ENCODE measurements at regions not wholly inside any gene's neighbourhood (a gene's known extent, or its start where the extent isn't known, plus 50 kb on each side); places are given as distances from the start of the nearest gene placed in this dataset.

DNA sequence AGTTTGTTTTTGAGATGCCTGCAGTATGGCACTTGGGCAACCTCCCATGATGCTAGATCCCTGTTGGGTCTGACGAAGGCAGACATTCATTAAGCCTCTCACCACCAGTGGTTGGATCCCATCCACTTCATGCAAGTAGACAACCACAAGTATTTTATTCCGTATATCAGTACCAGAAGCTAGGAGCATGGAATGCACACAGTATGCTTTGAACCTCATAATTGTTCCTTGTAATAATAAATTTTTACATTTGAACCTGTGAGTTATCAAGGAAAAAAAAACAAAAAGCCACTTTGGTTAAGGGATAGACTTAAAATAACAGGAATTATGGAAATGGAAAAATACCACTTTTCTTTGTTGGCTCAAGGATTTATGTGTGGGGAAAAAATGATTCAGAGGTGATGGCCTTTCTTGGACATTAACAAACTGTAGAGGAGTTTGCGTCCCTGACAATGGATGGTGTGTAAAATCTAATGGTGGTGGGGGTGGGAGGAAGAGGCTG, 107.1 kb upstream of the KCNJ16 start:
- H3K4me1 ChIP-seq: no peaks in the 10 kb centered on the region
- no peaks in the 10 kb centered on the region for H3K36me3 ChIP-seq (ENCODE audit: insufficient read depth in 1 of 2, low read depth in 1 of 2)
- H3K9me3 ChIP-seq: no peaks in the 10 kb centered on the region
- TF ChIP-seq, protein P1, sequence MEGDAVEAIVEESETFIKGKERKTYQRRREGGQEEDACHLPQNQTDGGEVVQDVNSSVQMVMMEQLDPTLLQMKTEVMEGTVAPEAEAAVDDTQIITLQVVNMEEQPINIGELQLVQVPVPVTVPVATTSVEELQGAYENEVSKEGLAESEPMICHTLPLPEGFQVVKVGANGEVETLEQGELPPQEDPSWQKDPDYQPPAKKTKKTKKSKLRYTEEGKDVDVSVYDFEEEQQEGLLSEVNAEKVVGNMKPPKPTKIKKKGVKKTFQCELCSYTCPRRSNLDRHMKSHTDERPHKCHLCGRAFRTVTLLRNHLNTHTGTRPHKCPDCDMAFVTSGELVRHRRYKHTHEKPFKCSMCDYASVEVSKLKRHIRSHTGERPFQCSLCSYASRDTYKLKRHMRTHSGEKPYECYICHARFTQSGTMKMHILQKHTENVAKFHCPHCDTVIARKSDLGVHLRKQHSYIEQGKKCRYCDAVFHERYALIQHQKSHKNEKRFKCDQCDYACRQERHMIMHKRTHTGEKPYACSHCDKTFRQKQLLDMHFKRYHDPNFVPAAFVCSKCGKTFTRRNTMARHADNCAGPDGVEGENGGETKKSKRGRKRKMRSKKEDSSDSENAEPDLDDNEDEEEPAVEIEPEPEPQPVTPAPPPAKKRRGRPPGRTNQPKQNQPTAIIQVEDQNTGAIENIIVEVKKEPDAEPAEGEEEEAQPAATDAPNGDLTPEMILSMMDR (IDR thresholded peaks at IDR 0.05): no peak
- ATAC-seq (no peak), DNase-seq (no peak)
- intact Hi-C loops (cut with DNase I): no loop called here
- H3K4me3 ChIP-seq: no peak overlapping the region
- no peaks in the 10 kb centered on the region for H3K27me3 ChIP-seq (ENCODE audit: insufficient read depth in 3 of 3, low read length in 2 of 3)
- H3K27ac ChIP-seq: no peak overlapping the region
- 70 to 81% (median 71%) methylated on average over 3 of the region's 3 CpGs for WGBS, 3 donors

DNA sequence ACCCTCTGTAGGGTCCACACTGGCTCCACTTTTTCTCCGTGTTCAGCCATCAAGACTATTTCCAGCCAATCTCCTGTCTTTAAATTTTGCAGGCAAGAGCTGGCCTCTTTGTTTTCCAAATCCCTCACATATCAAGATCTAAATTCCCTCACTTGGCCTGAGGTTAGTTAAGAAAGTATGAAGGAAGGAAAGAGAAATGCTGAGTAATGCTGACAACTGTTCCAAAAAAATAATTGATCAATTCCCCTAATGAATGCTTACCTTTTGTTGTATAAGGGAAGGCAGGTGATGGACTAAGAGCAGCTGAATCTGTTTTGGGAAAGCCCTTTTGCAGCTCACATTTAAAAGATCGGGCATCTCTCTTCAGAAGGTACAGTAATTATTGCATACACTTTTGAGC, 105.1 kb upstream of the KCNJ16 start:
- H3K27me3 ChIP-seq (ENCODE audit: insufficient read depth in 3 of 3, low read length in 2 of 3): no peaks in the 10 kb centered on the region
- no peak overlapping the region for H3K4me3 ChIP-seq
- TF ChIP-seq, protein P1 (IDR thresholded peaks at IDR 0.05): no peak
- WGBS, 3 donors: 71 to 90% (median 89%) methylated on average over 2 of the region's 2 CpGs
- peaks cover 8% of the 10 kb centered on the region for H3K9me3 ChIP-seq
- ATAC-seq (no peak), DNase-seq (no peak)
- no peak overlapping the region for H3K27ac ChIP-seq
- no peaks in the 10 kb centered on the region for H3K36me3 ChIP-seq (ENCODE audit: insufficient read depth in 1 of 2, low read depth in 1 of 2)
- no peaks in the 10 kb centered on the region for H3K4me1 ChIP-seq
- intact Hi-C loops (cut with DNase I): no loop called here

DNA sequence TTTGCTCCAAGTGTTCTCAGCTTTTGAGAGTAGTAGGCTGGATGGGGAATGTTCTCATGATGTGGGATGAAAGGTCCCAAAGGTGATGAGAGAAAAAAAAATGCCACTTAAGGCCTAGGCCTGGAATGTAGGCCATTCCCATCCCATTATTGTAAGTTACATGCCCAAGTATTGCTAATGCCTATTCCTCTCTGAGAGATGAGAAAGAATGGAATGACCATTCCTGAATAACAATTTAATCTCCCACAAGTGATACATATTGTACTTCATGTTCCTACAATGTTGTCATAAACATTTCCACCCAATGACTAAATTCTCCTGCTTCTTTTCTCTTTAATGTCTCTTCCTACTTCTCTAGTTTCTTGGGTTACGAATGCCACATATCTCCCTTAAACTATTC, 102.8 kb upstream of the KCNJ16 start:
- 97 to 100% (median 97%) methylated on average over 1 of the region's 1 CpG for WGBS, 3 donors
- Histone ChIP-seq H3K9me3 (peaks cover 8% of the 10 kb centered on the region), H3K4me1 (no peaks in the 10 kb centered on the region), H3K4me3 (no peak overlapping the region), H3K27ac (no peak overlapping the region), H3K36me3 (ENCODE audit: insufficient read depth in 1 of 2, low read depth in 1 of 2) (no peaks in the 10 kb centered on the region), H3K27me3 (ENCODE audit: insufficient read depth in 3 of 3, low read length in 2 of 3) (no peaks in the 10 kb centered on the region)
- ATAC-seq (no peak), DNase-seq (no peak)
- intact Hi-C loops (cut with DNase I): no loop called here
- TF ChIP-seq, protein P1 (IDR thresholded peaks at IDR 0.05): no peak

DNA sequence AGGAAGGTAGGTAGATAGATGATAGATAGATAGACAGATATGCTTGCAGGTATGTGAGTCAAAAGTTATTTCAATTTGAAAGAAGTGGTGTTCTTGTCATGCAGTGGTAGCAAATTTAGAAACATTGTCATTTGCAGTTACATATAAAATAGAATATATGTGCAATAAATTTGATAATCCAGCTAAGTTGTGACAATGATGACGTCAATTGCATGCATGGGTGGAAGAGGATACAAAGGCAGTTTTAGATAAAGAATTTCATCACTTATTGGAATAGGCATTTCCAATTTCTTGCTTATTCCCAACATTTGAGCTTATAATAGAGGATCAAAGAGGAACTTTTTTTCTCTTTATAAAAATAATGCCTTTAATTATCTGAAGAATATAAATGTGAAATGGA, 99.2 kb upstream of the KCNJ16 start:
- no peaks in the 10 kb centered on the region for H3K36me3 ChIP-seq (ENCODE audit: insufficient read depth in 1 of 2, low read depth in 1 of 2)
- intact Hi-C loops (cut with DNase I): no loop called here
- ATAC-seq: no peak
- H3K4me1 ChIP-seq: no peaks in the 10 kb centered on the region
- no peaks in the 10 kb centered on the region for H3K27me3 ChIP-seq (ENCODE audit: insufficient read depth in 3 of 3, low read length in 2 of 3)
- WGBS, 3 donors: 80 to 93% (median 89%) methylated on average over 1 of the region's 1 CpG
- no peak for DNase-seq
- TF ChIP-seq, protein P1 (IDR thresholded peaks at IDR 0.05): no peak
- no peak overlapping the region for H3K27ac ChIP-seq
- H3K4me3 ChIP-seq: no peak overlapping the region
- peaks cover 8% of the 10 kb centered on the region for H3K9me3 ChIP-seq

DNA sequence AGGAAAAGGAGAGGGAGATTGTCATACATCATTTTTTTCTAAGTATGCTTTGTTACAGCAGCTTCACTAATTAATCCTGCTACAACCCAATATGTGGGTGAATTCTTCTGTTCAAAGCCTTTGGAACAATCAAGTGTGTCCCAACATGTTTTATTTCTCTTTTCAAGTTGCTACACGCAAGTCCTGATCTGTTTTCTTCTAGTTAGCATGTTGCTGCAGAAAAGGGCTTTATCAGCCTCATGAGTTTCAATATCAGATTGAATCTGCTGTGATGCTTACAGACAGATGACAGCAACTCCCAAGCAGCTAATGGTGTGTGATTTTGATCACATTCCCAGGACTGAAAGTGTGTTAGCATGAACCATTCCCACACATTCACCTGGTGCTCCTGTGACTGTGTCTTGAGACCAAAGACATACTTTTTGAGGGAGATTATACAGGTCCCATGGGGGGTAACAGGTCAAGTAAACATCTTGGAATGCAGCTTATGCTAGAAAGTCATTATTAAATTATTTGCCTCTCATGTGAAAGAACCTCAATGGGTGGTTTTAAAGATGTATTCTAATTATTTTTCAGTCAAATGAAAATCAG, 96.9 kb upstream of the KCNJ16 start:
- Histone ChIP-seq H3K9me3 (peaks cover 8% of the 10 kb centered on the region), H3K27me3 (ENCODE audit: insufficient read depth in 3 of 3, low read length in 2 of 3) (no peaks in the 10 kb centered on the region), H3K27ac (no peak overlapping the region), H3K4me1 (no peaks in the 10 kb centered on the region), H3K36me3 (ENCODE audit: insufficient read depth in 1 of 2, low read depth in 1 of 2) (no peaks in the 10 kb centered on the region), H3K4me3 (no peak overlapping the region)
- TF ChIP-seq, protein P1 (IDR thresholded peaks at IDR 0.05): no peak
- intact Hi-C loops (cut with DNase I): no loop called here
- DNase-seq (no peak), ATAC-seq (no peak)
- WGBS, 3 donors: 90 to 97% (median 94%) methylated on average over 1 of the region's 1 CpG

All from psoas muscle (tissue), 7 donors.